HepG2 (cell line): ENCODE measurements at regions not wholly inside any gene's neighbourhood (a gene's known extent, or its start where the extent isn't known, plus 50 kb on each side); places are given as distances from the start of the nearest gene placed in this dataset.

ENCODE experiments used
- ASH2L ChIP-seq: fragments of 300-600, 200-600 bp; sonication (generic); IDR thresholded peaks from 2 replicates; pipeline ENCODE4 v1.7.0; 2017; ENCODE audit warnings: low read depth, mild to moderate bottlenecking, moderate library complexity, mixed read lengths, low read length; ENCODE audit not compliant: insufficient read length
- MAFK ChIP-seq, 2 experiments: IDR thresholded peaks in 1 of 2; conservative IDR thresholded peaks in 1 of 2; 2 replicates each; pipeline ENCODE4 v1.6.1; 2011; ENCODE audit warnings: improper control_type of control experiment in 2 of 2, low read length in 2 of 2
- NR3C1 ChIP-seq: sonication (generic); formaldehyde crosslinking; IDR thresholded peaks from 2 replicates; pipeline ENCODE4 v1.4.0; 2020; ENCODE audit warnings: missing genetic modification reagents
- SMAD3 ChIP-seq: sonication (generic); formaldehyde crosslinking; IDR thresholded peaks from 2 replicates; pipeline ENCODE4 v1.4.0; 2020; ENCODE audit warnings: missing genetic modification reagents
- TOPORS ChIP-seq: sonication (generic); formaldehyde crosslinking; IDR thresholded peaks from 2 replicates; pipeline ENCODE4 v1.8.0; 2023; ENCODE audit warnings: mild to moderate bottlenecking, missing genetic modification reagents
- ZNF274 ChIP-seq: sonication (generic); formaldehyde crosslinking; IDR thresholded peaks from 2 replicates; pipeline ENCODE4 v1.5.1; 2020; ENCODE audit warnings: mild to moderate bottlenecking, missing genetic modification reagents
- TF ChIP-seq, protein P1 (sequence below): sonication (generic); formaldehyde crosslinking; IDR thresholded peaks from 2 replicates; pipeline ENCODE4 v1.5.0; 2020; ENCODE audit warnings: mild to moderate bottlenecking, missing genetic modification reagents, moderate library complexity

DNA sequence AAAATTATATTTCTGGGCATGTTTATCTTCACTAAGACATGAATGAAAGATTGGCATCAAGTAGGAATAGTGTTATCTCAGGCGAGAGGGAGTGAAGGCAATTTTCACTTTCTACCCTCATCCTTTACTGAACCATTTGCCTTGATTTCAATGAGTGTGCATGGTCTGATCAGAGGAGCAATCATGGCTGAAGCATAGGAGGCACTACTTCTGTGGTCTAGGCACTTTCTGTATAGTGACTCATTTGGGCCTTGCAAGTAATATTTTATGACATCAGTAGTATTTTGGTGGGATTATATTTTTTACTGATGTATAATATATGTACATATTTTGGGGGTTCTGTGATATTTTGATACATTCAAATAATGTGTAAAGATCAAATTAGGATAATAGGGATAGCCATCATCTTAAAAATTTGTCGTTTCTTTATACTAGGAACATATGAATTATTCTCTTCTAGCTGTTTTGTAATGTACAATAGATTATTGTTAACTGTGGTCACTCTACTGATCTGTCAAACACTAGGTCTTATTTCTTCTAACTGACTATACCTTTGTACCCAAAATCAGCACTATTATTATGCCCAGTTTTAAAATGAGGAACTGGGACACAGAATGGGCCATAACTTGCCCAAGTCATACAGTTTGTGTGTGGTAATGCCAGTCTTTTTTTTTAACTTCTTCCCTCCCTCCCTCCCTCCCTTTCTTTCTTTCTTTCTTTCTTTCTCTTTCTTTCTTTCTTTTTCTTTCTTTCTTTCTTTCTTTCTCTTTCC, 101.9 kb downstream of the RAB11FIP2 start:
- TF ChIP-seq ZNF274 (CRISPR knock-in tag) (no peak), TOPORS (CRISPR knock-in tag) (no peak), NR3C1 (CRISPR knock-in tag) (no peak), MAFK (conservative IDR thresholded peaks at IDR 0.05 in 1 of 2, IDR thresholded peaks at IDR 0.05 in 1 of 2; ENCODE audit: low read length in 2 of 2) (no peak), SMAD3 (CRISPR knock-in tag) (no peak), ASH2L (no peak)
- TF ChIP-seq, protein P1, sequence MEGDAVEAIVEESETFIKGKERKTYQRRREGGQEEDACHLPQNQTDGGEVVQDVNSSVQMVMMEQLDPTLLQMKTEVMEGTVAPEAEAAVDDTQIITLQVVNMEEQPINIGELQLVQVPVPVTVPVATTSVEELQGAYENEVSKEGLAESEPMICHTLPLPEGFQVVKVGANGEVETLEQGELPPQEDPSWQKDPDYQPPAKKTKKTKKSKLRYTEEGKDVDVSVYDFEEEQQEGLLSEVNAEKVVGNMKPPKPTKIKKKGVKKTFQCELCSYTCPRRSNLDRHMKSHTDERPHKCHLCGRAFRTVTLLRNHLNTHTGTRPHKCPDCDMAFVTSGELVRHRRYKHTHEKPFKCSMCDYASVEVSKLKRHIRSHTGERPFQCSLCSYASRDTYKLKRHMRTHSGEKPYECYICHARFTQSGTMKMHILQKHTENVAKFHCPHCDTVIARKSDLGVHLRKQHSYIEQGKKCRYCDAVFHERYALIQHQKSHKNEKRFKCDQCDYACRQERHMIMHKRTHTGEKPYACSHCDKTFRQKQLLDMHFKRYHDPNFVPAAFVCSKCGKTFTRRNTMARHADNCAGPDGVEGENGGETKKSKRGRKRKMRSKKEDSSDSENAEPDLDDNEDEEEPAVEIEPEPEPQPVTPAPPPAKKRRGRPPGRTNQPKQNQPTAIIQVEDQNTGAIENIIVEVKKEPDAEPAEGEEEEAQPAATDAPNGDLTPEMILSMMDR: no peak
